Aorta (tissue), 5 donors: ENCODE measurements at regions not wholly inside any gene's neighbourhood (a gene's known extent, or its start where the extent isn't known, plus 50 kb on each side); places are given as distances from the start of the nearest gene placed in this dataset.

ENCODE experiments used
- ATAC-seq: fragments of 200-7000 bp; cut with Tn5 transposase; one replicate; pipeline ENCODE4 v1.9.1; 2022; ENCODE audit warnings: moderate library complexity; ENCODE audit not compliant: low FRiP score
- DNase-seq, 2 donors: peaks; one replicate each; pipeline ENCODE4 v3.0.0-alpha.2; 2020
- H3K27ac ChIP-seq, 2 donors: one replicate each; pipeline ENCODE4 v1.5.1; 2013; ENCODE audit warnings: low read length in 2 of 2, mild to moderate bottlenecking in 2 of 2, moderate library complexity in 2 of 2, control low read depth in 1 of 2, inconsistent platforms in 1 of 2, low read depth in 1 of 2
- H3K27me3 ChIP-seq, 2 donors: one replicate each; pipeline ENCODE4 v1.6.1; 2013; ENCODE audit warnings: control low read depth in 1 of 2, low read length in 1 of 2, mild to moderate bottlenecking in 1 of 2, moderate library complexity in 1 of 2; ENCODE audit not compliant: insufficient read depth in 2 of 2, control insufficient read depth in 1 of 2
- H3K36me3 ChIP-seq, 2 donors: one replicate each; pipeline ENCODE4 v1.6.1; 2013; ENCODE audit warnings: control low read depth in 1 of 2, low read length in 1 of 2, mild to moderate bottlenecking in 1 of 2; ENCODE audit not compliant: insufficient read depth in 2 of 2, control insufficient read depth in 1 of 2
- H3K4me1 ChIP-seq, 2 donors: one replicate each; pipeline ENCODE4 v1.6.1; 2013; ENCODE audit warnings: low read length in 2 of 2, control low read depth in 1 of 2, mild to moderate bottlenecking in 1 of 2, moderate library complexity in 1 of 2; ENCODE audit not compliant: insufficient read depth in 2 of 2, control insufficient read depth in 1 of 2
- H3K4me3 ChIP-seq, 2 donors: one replicate each; pipeline ENCODE4 v1.5.1; 2013; ENCODE audit warnings: low read length in 2 of 2, control low read depth in 1 of 2, mild to moderate bottlenecking in 1 of 2
- H3K9me3 ChIP-seq: one replicate; pipeline ENCODE4 v1.6.1; 2013; ENCODE audit warnings: mild to moderate bottlenecking, low read length; ENCODE audit not compliant: control insufficient read depth
- WGBS, 2 donors: extraction: QIAGEN DNeasy Blood & Tissue Kit; methylation state at CpG; one replicate each; pipeline ENCODE4 v1.1.7; 2013; 5-methylcytosine and 5-hydroxymethylcytosine counted together
- intact Hi-C, 2 donors: fragments of 100-400 bp; cut with DNase I; formaldehyde crosslinking; loops; one replicate each; pipeline versions ENCODE4 v1.14.2 to v1.15.0; 2022
- donor health status: healthy with polysubstance abuse.
- donor health status: Bipolar disorder and iron deficiency.
- donor health status: DM: no; HTN: no; CAD: no.
- donor health status: DM: no; HTN: no; CAD: no.
- donor health status: DM: yes; HTN: yes; CAD: no.

DNA sequence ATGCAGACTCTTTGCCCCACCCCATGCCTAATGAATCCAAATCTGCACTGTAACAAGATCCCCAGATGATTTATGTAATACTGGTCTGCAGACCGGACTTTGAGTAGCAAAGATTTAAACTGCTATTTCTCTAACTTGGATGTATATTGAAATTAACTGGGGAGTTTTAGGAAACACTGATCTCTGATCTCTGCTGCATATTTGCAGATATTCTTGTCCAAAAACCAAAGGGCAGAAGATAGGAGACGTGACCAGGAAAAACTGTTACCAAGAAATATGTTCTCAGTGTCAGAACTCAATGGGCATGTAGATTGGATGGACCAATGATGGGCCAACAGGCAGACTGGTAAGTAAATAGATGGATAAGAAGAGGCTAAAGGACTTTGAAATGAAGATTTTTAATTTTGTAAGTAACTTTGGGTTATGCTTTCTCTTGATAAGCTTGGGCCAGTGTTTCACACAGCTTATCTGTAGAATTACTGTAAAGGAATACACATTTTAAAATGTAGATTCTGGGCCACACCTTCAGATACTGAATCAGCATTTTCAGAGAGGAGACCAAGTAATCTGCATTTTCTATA, 64.5 kb upstream of the TP63 start:
- ATAC-seq (no peak), DNase-seq (no peak)
- intact Hi-C loops, result no loop called here
- Histone ChIP-seq H3K4me3 (no peak overlapping the region), H3K9me3 (no peaks in the 10 kb centered on the region), H3K27ac (no peak overlapping the region), H3K27me3 (no peaks in the 10 kb centered on the region), H3K36me3 (no peaks in the 10 kb centered on the region), H3K4me1 (no peaks in the 10 kb centered on the region)
- WGBS, 2 donors, result 59 to 89% methylated on average over 2 of the region's 2 CpGs

DNA sequence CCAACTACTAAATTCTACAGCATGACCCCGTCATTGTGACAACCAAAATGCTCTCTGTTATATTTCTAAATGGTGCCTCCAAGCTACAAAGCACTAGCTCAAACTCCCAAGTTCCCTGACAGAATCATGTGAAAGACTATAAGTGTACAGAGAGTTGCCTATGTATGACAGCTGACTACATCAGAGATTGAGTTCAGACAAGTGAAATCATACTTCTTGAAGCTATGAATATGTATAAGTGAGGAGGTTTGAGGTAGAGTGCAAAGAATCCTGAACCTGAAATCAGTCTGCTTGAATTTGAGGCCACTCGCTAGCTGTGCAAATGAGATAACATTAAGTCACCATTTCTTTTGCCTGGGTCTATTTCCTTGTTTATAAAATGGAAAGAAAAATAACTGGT, 63.9 kb upstream of the TP63 start:
- DNase-seq (no peak), ATAC-seq (no peak)
- Histone ChIP-seq H3K27me3 (no peaks in the 10 kb centered on the region), H3K4me3 (no peak overlapping the region), H3K36me3 (no peaks in the 10 kb centered on the region), H3K9me3 (no peaks in the 10 kb centered on the region), H3K4me1 (no peaks in the 10 kb centered on the region), H3K27ac (no peak overlapping the region)
- 87 to 92% methylated on average over 2 of the region's 2 CpGs for WGBS, 2 donors
- intact Hi-C loops, result no loop called here

DNA sequence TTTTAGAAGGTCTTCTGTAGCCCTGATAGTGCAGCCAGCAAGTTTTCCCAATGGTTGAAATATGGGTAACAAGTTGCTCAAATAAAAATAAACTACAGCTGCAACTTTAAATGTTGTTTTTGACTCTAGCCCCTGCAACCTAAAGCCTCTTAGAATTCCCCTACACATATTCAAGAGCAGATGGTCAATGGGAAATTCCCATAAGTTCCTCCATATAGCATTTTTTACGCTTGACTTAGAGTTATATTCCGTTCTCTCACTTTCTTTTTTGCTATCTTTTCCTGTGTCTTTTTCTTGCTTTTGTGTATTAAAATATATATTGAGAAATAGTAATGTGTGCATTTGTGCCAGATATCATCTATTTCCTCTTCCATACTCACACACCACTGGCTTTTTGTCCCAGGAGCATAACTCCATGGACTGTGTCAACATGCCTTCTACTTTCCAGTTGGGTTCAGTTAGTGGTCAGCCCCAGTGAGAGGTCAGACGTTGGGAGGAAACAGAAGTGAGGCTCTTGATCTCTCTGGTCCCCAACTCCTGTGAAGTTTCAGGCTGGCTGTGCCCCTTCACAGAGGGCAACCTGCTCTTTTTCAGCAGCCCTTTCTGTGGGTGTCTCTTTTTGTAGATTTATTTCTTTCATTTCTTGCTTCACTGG, 63.3 kb upstream of the TP63 start:
- intact Hi-C loops, result no loop called here
- ATAC-seq (no peak), DNase-seq (no peak)
- H3K27ac ChIP-seq, result no peak overlapping the region
- no peaks in the 10 kb centered on the region for H3K9me3 ChIP-seq
- H3K36me3 ChIP-seq, result no peaks in the 10 kb centered on the region
- H3K4me1 ChIP-seq, result no peaks in the 10 kb centered on the region
- WGBS, 2 donors, result 79 to 84% methylated on average over 3 of the region's 3 CpGs
- H3K27me3 ChIP-seq, result no peaks in the 10 kb centered on the region
- no peak overlapping the region for H3K4me3 ChIP-seq

DNA sequence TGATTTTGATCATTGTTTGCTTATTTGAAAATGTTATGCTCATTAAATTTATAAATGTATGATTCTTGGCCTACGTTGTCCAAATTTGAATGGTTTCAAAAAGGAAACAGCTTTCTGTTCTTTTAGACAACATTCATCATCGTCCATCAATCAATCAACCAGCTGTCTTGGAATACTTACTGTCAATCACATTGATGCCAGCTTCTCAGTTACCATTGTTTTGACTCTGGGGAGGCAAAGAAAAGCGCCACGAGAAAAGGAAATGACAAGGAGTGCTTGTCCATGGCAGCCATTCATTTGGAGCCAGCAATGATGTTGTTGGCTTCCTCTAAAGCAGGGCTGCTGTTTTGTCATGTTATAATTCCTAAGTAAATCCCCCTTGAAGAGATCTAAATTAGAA, 62.2 kb upstream of the TP63 start:
- Histone ChIP-seq H3K27me3 (no peaks in the 10 kb centered on the region), H3K36me3 (no peaks in the 10 kb centered on the region), H3K4me3 (no peak overlapping the region), H3K27ac (no peak overlapping the region), H3K4me1 (no peaks in the 10 kb centered on the region), H3K9me3 (no peaks in the 10 kb centered on the region)
- ATAC-seq (no peak), DNase-seq (no peak)
- intact Hi-C loops, result no loop called here
- WGBS, 2 donors, result 51 to 56% methylated on average over 4 of the region's 4 CpGs

DNA sequence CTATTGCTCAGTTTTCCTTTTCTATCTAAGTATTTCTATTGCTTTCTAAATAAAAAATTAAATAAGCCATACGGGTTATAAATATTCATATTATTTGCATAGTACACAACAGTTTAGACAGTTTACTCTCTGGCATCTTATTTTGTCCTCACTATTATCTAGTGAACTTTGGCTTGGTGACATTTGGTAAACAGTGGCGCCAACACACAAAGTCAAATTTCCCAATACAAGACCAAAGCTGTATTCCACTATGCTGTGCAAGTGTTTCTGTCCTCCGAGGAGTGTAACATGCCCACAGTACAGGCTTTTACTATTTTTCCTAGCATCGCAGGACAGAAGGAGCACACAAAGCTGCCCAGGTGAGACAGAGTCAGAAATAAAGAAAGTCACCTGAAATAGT, 61.7 kb upstream of the TP63 start:
- H3K4me1 ChIP-seq, result no peaks in the 10 kb centered on the region
- H3K27me3 ChIP-seq, result no peaks in the 10 kb centered on the region
- no peak overlapping the region for H3K27ac ChIP-seq
- ATAC-seq (no peak), DNase-seq (no peak)
- H3K4me3 ChIP-seq, result no peak overlapping the region
- 97% methylated on average over 4 of the region's 4 CpGs for WGBS, 2 donors
- intact Hi-C loops, result no loop called here
- no peaks in the 10 kb centered on the region for H3K9me3 ChIP-seq
- H3K36me3 ChIP-seq, result no peaks in the 10 kb centered on the region

DNA sequence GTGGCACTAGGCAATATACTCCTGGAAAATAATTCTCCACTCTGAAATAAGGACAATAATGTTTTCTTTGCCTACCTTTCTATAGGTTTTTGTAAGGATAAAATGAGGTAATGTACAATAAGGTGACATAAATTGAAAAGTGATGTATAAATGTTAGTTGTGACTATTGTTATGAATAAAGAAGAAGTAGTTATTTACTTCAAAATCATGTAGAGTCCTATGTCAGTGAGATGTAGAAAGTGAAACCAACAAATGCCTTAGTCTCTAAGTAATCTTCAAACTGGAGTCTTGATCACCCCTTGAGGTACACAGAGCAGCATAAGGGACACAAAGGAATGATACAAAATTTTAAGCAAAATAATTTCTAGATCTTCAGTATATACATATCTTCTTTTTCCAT, 60.3 kb upstream of the TP63 start:
- DNase-seq, result no peak
- intact Hi-C loops, result no loop called here

DNA sequence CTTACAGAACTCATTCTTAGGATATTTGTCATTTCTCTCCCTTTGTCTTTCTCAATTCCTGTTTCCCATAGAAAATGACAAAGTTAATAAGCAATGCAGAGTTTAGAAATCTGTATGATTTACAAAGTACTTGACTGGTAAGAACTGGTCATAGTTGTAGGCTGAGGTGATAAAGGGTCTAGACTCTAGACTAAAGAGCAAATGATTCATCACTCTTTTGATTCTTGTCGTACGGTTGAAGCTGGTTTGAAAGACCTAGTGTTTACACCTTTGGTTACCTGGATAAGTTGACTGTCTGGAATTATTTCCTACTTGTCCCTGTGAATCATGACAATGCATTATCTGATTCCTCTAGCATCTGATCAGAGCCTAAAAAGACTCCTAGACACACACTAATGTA, 58.9 kb upstream of the TP63 start:
- ATAC-seq (no peak), DNase-seq (no peak)
- H3K4me1 ChIP-seq, result no peaks in the 10 kb centered on the region
- no peak overlapping the region for H3K4me3 ChIP-seq
- H3K36me3 ChIP-seq, result no peaks in the 10 kb centered on the region
- 80 to 93% methylated on average over 2 of the region's 2 CpGs for WGBS, 2 donors
- H3K9me3 ChIP-seq, result no peaks in the 10 kb centered on the region
- H3K27ac ChIP-seq, result no peak overlapping the region
- no peaks in the 10 kb centered on the region for H3K27me3 ChIP-seq
- intact Hi-C loops, result no loop called here

More for the DNA sequence above, 60.3 kb upstream of the TP63 start:
- H3K27ac ChIP-seq, result no peak overlapping the region
- no peaks in the 10 kb centered on the region for H3K27me3 ChIP-seq
- no peak for ATAC-seq
- no peak overlapping the region for H3K4me3 ChIP-seq
- no peaks in the 10 kb centered on the region for H3K9me3 ChIP-seq
- no peaks in the 10 kb centered on the region for H3K36me3 ChIP-seq
- H3K4me1 ChIP-seq, result no peaks in the 10 kb centered on the region

DNA sequence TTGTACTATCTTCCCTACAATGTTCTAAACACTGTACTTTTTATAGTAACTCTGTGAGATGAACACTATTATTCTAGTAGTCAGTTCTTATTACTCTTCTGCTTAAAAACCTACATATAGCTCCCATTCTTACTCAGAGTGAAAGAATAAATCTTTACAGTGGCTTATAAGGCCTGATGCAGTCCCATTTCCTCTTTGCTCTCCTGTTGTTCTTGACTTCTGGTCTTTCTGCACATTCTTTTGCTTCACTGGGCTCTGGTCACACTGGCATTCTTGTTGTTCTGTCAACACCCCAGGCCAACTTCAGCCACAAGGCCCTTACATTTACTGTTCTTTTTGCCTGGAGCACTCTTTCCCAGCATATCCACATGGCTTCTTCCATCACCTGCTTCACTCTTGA, 58.2 kb upstream of the TP63 start:
- H3K9me3 ChIP-seq, result no peaks in the 10 kb centered on the region
- H3K36me3 ChIP-seq, result no peaks in the 10 kb centered on the region
- no peak overlapping the region for H3K4me3 ChIP-seq
- H3K4me1 ChIP-seq, result no peaks in the 10 kb centered on the region
- H3K27me3 ChIP-seq, result no peaks in the 10 kb centered on the region
- H3K27ac ChIP-seq, result no peak overlapping the region
- DNase-seq, result no peak
- ATAC-seq, result no peak
- intact Hi-C loops, result no loop called here

DNA sequence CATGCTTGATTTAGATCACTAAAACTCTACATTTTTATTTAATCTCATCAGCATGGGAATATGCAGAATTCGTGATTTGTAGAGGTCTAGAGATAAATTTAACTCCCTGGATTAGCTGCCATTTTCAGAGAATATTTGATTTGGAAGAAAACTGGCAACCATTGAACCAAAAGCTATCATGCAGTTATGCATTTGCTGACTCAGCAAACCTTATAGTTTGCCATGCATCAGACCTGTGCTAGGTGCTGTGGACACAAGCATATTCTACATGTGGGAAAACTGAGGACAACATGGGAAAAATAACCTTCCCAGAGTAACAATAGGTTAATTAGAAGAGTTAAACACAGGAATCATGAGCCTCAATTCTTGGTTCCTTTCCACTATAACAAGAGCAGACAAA, 54.7 kb upstream of the TP63 start:
- 60 to 67% methylated on average over 1 of the region's 1 CpG for WGBS, 2 donors
- Histone ChIP-seq H3K4me3 (no peak overlapping the region), H3K9me3 (no peaks in the 10 kb centered on the region), H3K4me1 (no peaks in the 10 kb centered on the region), H3K36me3 (no peaks in the 10 kb centered on the region), H3K27ac (no peak overlapping the region), H3K27me3 (no peaks in the 10 kb centered on the region)
- no peak for DNase-seq
- intact Hi-C loops, result no loop called here
- ATAC-seq, result no peak
